GM12891 (cell line): ENCODE measurements at regions not wholly inside any gene's neighbourhood (a gene's known extent, or its start where the extent isn't known, plus 50 kb on each side); places are given as distances from the start of the nearest gene placed in this dataset.

Experiments
- PAX5 ChIP-seq: IDR thresholded peaks from 2 replicates; pipeline ENCODE4 v1.6.1; 2011; ENCODE audit warnings: low read length, moderate library complexity, mild to moderate bottlenecking; ENCODE audit not compliant: insufficient read depth, severe bottlenecking
- POLR2A ChIP-seq: IDR thresholded peaks from 2 replicates; pipeline ENCODE4 v1.6.1; 2011; ENCODE audit warnings: low read depth, low read length, control low read depth
- POLR2AphosphoS5 ChIP-seq: IDR thresholded peaks from 2 replicates; pipeline ENCODE4 v1.6.1; 2011; ENCODE audit warnings: low read depth, low read length, control low read depth
- SPI1 ChIP-seq: IDR thresholded peaks from 2 replicates; pipeline ENCODE4 v1.6.1; 2011; ENCODE audit warnings: low read depth, low read length, control low read depth
- TAF1 ChIP-seq: IDR thresholded peaks from 2 replicates; pipeline ENCODE4 v1.6.1; 2011; ENCODE audit warnings: low read depth, low read length, control low read depth

GRCh38 chr6:165959627-165960026, 208.0 kb downstream of the TBXT start:
- TF ChIP-seq POLR2A (no peak), TAF1 (no peak), PAX5 (no peak), POLR2AphosphoS5 (no peak), SPI1 (no peak)
